IMR-90 (cell line): ENCODE measurements at regions not wholly inside any gene's neighbourhood (a gene's known extent, or its start where the extent isn't known, plus 50 kb on each side); places are given as distances from the start of the nearest gene placed in this dataset.

Experiments used
- BHLHE40 ChIP-seq: fragments of 150-350 bp; IDR thresholded peaks from 2 replicates; pipeline ENCODE4 v1.6.1; 2016; ENCODE audit warnings: mild to moderate bottlenecking, low read depth, low read length
- CEBPB ChIP-seq: IDR thresholded peaks from 2 replicates; pipeline ENCODE4 v1.6.1; 2012; ENCODE audit warnings: low read depth, low read length, improper control_type of control experiment
- ELK1 ChIP-seq: fragments of 150-350 bp; IDR thresholded peaks from 2 replicates; pipeline ENCODE4 v1.6.1; 2016; ENCODE audit warnings: low read depth, mild to moderate bottlenecking, low read length, moderate library complexity, borderline replicate concordance
- FOS ChIP-seq: fragments of 150-350 bp; IDR thresholded peaks from 2 replicates; pipeline ENCODE4 v1.6.1; 2016; ENCODE audit warnings: low read depth, low read length
- MAFK ChIP-seq: IDR thresholded peaks from 2 replicates; pipeline ENCODE4 v1.6.1; 2012; ENCODE audit warnings: low read depth, low read length, improper control_type of control experiment
- MAZ ChIP-seq: IDR thresholded peaks from 2 replicates; pipeline ENCODE4 v1.6.1; 2012; ENCODE audit warnings: low read depth, mild to moderate bottlenecking, low read length, improper control_type of control experiment, moderate library complexity, borderline replicate concordance
- MXI1 ChIP-seq: IDR thresholded peaks from 2 replicates; pipeline ENCODE4 v1.6.1; 2012; ENCODE audit warnings: low read depth, mild to moderate bottlenecking, low read length, moderate library complexity, borderline replicate concordance
- POLR2A ChIP-seq: IDR thresholded peaks from 2 replicates; pipeline ENCODE4 v1.6.1; 2012; ENCODE audit warnings: mild to moderate bottlenecking, low read depth, low read length
- RAD21 ChIP-seq: IDR thresholded peaks from 2 replicates; pipeline ENCODE4 v1.6.1; 2012; ENCODE audit warnings: low read length, improper control_type of control experiment
- RCOR1 ChIP-seq: IDR thresholded peaks from 2 replicates; pipeline ENCODE4 v1.6.1; 2012; ENCODE audit warnings: mild to moderate bottlenecking, low read length, improper control_type of control experiment; ENCODE audit not compliant: insufficient replicate concordance
- RFX5 ChIP-seq: IDR thresholded peaks from 2 replicates; pipeline ENCODE4 v1.8.0; 2012; ENCODE audit warnings: low read depth, mild to moderate bottlenecking, low read length, moderate library complexity
- SMC3 ChIP-seq: fragments of 150-350 bp; IDR thresholded peaks from 2 replicates; pipeline ENCODE4 v1.6.1; 2016; ENCODE audit warnings: low read depth, mild to moderate bottlenecking, antibody characterized with exemption, low read length, moderate library complexity
- TF ChIP-seq, protein P1 (sequence below): conservative IDR thresholded peaks from 2 replicates; pipeline ENCODE4 v1.5.1; 2012; ENCODE audit warnings: mild to moderate bottlenecking, low read depth, low read length, improper control_type of control experiment
- TF ChIP-seq, protein P2 (sequence below): fragments of 150-350 bp; IDR thresholded peaks from 2 replicates; pipeline ENCODE4 v1.6.1; 2017; ENCODE audit warnings: mild to moderate bottlenecking, antibody characterized with exemption, low read length, low read depth

DNA sequence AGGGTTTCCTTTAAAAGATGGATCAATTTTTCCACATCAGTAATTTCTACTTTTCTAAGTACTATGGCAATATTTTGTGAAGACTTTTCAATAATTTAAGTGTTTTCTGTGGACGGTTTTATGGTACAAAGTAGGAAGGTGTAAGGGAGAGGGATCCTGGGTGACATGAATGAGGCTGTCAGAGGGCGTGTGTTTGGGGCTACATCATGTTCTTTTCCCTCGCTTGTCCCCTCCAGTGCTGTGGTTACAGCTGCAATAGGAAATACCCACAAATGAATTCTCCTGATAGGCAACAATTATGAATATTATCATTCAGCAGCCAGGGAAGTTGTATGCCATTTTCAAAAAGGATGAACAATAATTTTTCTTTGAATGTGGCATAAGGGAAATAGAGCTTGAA is 83.8 kb downstream of the CAVIN4 start:
- TF ChIP-seq, protein P1, sequence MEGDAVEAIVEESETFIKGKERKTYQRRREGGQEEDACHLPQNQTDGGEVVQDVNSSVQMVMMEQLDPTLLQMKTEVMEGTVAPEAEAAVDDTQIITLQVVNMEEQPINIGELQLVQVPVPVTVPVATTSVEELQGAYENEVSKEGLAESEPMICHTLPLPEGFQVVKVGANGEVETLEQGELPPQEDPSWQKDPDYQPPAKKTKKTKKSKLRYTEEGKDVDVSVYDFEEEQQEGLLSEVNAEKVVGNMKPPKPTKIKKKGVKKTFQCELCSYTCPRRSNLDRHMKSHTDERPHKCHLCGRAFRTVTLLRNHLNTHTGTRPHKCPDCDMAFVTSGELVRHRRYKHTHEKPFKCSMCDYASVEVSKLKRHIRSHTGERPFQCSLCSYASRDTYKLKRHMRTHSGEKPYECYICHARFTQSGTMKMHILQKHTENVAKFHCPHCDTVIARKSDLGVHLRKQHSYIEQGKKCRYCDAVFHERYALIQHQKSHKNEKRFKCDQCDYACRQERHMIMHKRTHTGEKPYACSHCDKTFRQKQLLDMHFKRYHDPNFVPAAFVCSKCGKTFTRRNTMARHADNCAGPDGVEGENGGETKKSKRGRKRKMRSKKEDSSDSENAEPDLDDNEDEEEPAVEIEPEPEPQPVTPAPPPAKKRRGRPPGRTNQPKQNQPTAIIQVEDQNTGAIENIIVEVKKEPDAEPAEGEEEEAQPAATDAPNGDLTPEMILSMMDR, result no peak
- TF ChIP-seq MXI1 (no peak), ELK1 (no peak), RAD21 (no peak), RFX5 (no peak), POLR2A (no peak), CEBPB (no peak), FOS (no peak), RCOR1 (no peak), MAZ (no peak), MAFK (no peak), SMC3 (no peak), BHLHE40 (no peak)
- TF ChIP-seq, protein P2, sequence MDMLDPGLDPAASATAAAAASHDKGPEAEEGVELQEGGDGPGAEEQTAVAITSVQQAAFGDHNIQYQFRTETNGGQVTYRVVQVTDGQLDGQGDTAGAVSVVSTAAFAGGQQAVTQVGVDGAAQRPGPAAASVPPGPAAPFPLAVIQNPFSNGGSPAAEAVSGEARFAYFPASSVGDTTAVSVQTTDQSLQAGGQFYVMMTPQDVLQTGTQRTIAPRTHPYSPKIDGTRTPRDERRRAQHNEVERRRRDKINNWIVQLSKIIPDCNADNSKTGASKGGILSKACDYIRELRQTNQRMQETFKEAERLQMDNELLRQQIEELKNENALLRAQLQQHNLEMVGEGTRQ, result no peak
